ENCODE measurements at regions not wholly inside any gene's neighbourhood (a gene's known extent, or its start where the extent isn't known, plus 50 kb on each side); places are given as distances from the start of the nearest gene placed in this dataset.

- no peak for DNase-seq
Measured at GRCh38 chr7:117929237-117929636, 56.0 kb upstream of the CTTNBP2 start.

DNA sequence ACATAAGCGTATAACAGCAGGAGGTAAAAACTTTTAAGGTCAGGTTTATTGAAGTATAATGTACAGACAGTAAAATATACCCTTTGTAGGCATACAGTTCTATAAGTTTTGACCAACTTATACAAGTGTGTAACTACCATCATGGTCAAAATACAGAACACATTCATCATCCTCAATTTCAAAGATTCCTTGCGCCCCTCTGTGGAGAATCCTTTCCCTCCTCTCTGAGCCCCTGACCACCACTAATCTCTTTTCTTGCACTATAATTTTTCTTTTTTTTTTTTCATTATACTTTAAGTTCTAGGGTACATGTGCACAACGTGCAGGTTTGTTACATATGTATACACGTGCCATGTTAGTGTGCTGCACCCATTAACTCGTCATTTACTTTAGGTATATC is 58.1 kb upstream of the CTTNBP2 start:
- DNase-seq: no peak

DNA sequence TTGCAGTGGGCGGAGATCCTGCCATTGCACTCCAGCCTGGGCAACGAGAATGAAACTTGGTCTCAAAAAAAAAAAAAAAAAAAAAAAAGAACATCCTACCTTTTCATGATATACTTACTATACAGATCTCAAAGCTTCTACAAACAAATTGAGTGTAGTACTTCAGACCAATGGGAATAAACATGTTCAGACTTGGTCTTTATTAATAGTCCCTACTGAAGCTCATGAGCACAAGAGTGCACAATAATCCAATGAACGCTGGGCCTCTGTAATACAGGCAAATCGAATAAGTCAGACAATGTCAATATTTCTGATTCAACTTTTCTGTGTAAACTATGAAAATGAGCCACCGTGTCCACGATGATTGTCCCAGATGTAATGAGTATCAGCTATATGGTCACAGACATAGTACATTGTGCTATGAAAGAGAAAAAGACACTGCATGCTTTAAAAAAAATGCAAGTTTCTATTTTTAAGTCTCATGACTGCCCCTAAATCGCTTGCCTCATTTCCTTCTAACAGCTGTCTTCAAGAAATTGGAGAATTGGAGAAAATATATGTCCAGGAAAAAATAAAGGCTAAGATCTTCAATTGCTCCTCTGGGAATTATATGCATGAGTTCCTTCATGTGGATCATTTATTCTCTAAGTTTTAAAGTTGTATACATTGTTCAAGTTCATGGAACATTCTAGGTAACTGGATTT is 64.0 kb upstream of the CTTNBP2 start:
- no peak for DNase-seq

GRCh38 chr7:117937753-117938483 is 64.7 kb upstream of the CTTNBP2 start:
- DNase-seq: no peak

DNA sequence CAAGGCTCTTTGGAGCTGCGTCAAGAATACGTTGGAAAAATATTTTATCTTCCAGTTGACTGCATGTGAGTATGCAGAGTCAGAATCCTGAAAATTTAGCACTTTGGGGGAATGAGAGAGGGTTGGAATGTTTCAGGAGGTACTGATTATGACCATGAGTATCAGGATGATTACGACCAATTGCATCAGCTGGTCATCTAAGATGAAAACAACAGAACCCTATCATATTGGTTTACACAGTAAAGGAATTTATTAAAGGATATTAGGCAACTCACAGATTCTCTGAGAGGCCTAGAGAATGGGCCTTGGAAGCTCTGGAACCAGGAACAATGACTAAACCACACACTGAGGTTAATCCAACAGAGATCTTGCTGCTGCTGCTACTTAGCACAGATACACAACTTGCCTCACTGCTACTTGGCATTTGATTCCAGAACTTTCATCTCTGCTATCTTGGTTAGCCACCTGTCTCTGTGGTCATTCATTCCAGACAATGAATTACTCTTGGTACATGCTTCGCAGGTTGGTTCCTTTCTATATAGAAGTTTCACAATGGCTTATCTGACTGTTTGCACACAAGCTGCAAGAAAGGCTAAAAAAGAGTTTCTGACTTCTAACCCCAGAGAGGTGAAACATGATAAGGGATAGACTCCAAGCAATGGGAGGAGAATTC is 68.0 kb upstream of the CTTNBP2 start:
- no peak for DNase-seq

DNA sequence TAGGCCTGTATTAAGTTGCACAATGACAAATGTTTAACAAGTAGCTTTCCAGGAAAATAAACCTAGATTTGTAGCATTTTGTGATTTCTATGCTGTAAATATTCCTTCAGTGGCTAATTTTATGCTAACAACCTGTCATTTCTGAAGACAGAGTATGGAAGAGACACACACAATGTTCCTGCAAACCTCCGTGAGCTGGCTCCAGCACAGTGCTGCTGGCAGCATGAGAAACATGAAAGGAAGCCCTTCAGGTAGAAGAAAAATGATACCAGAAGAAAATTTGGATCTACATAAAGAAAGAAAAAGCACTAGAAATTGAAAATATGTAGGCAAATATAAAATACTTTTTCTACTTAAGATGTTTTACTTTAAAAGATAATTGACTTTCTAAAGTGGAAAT is 69.5 kb upstream of the CTTNBP2 start:
- no peak for DNase-seq

DNA sequence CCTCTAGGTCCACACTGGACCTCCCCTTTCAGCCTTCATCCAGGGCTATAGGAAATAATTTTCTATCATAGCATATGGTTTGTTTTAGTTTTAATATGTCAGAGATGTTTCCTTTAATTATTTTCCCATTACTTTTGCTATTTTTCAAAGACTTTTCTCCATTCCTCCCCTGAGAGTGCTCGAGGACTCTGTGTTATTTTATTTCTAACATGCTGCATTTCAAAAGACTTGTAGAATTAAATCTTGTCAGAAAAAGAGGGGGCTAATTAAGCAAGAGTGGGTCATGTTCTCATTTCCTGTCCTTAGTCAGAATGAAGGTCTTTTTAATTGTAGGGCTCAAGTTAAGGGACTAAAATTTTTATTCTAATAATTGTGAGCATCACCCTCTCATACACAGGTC is 71.6 kb upstream of the CTTNBP2 start:
- DNase-seq: no peak

DNA sequence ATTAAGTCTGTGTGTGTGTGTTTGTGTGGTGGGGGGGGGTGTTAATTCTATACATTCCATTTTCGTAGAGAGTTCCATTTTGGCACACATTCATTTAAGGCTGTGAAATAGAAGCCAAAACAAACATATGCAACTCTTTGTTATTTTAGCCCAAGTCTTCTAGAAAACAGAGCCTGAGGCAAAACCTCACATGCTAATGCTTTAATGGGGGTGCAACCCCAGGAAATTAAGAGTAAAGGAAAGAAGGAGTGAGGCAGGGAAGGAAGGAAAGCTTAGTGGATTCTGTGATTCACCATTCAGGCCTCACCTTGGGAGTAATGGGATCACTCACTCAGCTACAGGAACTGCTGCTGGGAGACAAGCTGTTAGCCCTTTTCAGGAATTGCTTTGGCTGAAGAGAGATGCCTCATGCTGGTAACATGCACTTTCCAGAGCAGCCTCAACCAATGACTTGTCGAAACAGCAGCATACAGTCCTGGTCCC is 73.0 kb upstream of the CTTNBP2 start:
- DNase-seq: no peak

- DNase-seq: no peak
Measured at GRCh38 chr7:117949232-117949631, 76.0 kb upstream of the CTTNBP2 start.

GRCh38 chr7:117950601-117951260 is 77.5 kb upstream of the CTTNBP2 start:
- no peak for DNase-seq

DNA sequence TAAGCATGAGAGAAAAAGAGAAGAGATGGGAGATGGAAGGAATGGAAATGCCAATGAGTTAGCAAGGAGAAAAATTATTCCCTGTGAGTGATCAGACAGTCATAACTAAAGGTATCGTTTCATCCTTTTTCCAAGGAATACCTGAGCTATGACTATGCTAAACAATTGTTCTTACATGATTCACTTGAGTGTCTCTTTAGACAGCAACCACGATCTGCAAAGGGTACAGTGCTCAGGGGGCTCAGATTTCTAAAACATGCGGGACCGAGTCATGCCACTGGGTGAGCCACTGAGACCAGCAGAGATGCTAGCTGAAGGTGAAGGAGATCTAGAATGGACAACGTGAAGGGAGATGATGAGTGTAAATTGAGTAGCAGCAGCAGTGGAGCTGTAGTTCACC is 78.0 kb upstream of the CTTNBP2 start:
- no peak for DNase-seq

DNA sequence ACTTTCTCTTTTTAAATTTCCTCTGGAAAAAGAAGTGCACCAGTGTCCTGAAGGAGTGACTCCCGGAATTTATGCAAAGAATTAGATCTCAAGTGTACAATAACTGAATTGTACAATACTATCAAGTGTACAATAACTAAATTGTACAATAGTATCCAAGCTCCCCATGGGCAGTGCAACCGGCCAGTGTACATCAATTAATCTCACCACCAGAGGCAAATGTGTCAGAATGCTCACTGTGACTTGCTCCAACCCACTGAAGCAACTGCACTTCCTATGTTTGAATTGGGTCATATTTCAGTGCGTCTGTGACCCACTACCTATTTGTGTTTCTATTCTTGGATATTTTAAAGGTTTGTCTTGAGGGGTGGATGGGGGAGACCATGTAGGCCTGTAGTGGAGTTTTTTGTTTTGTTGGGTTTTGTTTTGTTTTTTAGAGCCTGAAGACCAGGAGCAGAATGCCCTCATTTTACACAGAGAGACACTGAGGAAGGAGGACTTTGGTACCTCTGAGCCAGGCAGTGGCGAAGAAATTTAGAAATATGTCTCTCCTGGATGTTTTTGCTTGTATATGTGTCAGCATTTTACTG is 78.5 kb upstream of the CTTNBP2 start:
- no peak for DNase-seq

- no peak for DNase-seq
Measured at GRCh38 chr7:117955046-117955445, 81.8 kb upstream of the CTTNBP2 start.

- DNase-seq: no peak
Measured at GRCh38 chr7:117960351-117960750, 87.1 kb upstream of the CTTNBP2 start.

GRCh38 chr7:117961235-117961634 is 88.0 kb upstream of the CTTNBP2 start:
- DNase-seq: no peak

DNA sequence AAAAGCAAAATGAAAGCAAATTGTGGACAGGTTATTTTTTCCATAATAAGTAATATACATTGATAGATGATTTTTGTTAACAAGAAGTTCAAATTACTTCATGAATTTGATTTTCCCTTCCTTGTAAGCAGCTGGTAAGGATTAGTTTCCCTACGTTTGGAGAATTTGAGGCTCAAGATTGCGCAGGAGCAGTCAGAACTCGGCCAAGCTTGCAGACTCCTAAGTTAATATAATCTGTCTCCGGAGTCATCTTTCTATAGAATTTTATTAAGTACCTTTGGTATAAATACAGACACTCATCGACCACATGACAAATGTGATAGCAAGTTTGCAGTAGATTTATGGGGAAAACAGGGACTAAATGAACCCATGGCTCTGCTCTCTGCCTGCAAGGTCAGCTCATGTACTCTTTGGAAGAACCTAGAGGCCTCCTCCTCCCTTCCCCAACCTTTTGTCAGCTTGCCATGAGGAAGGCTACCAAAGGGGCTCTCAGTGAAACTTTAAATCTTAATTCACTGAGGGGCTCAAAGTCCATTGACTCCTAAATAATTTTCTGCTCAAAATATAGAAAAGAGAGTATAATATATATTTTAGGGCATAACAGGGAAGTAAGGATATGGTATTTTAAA is 89.2 kb upstream of the CTTNBP2 start:
- DNase-seq: no peak

DNA sequence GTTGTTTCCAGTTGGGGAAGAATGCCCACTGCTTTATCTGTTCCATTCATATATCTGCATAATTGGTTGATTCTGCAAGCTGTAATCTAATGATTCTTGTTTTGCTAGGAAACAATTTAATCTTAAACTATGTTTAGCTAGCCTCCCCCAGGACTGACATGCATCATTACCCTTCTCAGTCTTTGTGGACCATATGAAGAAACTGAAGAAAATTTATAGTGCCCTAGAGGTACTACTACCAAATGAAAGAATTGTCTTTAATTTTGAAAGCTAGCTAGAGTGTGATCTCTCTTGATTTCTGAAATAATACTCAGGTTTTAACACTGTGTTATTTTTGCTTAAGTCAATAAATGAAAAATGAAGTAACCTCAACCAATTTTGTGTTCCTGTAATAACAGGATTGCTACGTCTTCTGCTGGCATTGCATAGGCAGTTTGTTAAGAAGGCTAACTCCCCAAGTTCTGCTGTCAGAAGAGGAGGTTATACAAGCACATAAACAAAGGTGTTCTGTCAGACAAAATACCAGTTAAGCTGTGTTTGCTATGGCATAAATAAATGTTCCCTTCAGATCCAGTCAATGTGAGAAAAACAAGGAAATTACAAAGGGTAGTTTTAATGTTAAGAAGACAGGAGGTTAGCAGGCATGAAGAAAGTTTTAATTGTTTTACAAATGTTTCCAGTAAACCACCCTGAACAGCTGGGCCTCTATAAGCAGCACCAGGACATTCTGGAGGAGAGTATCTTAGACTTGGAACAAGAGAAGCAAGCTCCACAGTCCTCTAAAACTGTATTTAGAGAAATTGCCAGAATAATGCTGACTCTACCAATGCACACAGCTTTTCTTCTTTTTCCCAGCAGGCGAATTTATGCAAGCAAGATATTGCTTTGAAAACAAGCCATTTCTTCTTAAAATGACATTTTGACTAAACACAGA is 90.3 kb upstream of the CTTNBP2 start:
- DNase-seq: no peak

GRCh38 chr7:117970801-117971200 is 97.6 kb upstream of the CTTNBP2 start:
- DNase-seq: no peak

GRCh38 chr7:117971556-117972244 is 98.5 kb upstream of the CTTNBP2 start:
- no peak for DNase-seq

DNA sequence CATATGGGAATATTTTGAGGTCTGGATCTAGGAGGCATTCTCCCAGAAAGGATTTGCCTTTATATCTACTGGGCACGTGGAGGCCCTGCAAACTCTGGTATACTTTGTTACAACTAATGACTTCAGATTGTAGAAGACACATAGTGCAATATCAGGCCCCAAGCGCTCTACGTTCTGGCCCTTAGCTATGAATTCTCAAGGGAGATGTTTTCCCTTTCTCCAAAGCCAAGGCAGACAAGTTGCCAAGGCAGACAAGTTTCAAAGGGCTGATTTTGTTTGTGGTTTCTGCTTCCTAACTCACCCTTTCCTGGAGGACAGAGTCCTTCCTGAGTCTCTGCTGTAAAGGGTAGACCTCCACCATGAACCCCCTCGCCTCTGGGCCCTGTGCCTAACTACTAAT is 99.4 kb upstream of the CTTNBP2 start:
- DNase-seq: no peak

- no peak for DNase-seq
Measured at GRCh38 chr7:117973975-117974374, 100.7 kb upstream of the CTTNBP2 start.

Data from activated effector memory CD4-positive, alpha-beta T cell treated with anti-CD3 and anti-CD28 coated beads, Interleukin-2, amount 50 U/mL, for 16 hours (primary cell).